Keratinocyte (primary cell): ENCODE measurements at regions not wholly inside any gene's neighbourhood (a gene's known extent, or its start where the extent isn't known, plus 50 kb on each side); places are given as distances from the start of the nearest gene placed in this dataset.

Experiments
- DNase-seq: peaks from one replicate; pipeline ENCODE4 v3.0.0-alpha.2; 2011; ENCODE audit warnings: low read depth, missing footprints, low spot score
- FAIRE-seq: peaks from 2 replicates; lab custom pipeline; 2011; peaks lifted over from hg19 to GRCh38; lab: Jason Lieb, UNC
- H2AFZ ChIP-seq: 2 replicates; pipeline ENCODE4 v1.6.0; 2012; ENCODE audit warnings: low read length, control low read depth, inconsistent platforms; ENCODE audit not compliant: control insufficient read depth
- H3K27ac ChIP-seq: 2 replicates; pipeline ENCODE4 v1.5.1; 2011; ENCODE audit warnings: low read length; ENCODE audit not compliant: control insufficient read depth, insufficient read depth
- H3K27me3 ChIP-seq: 3 replicates; pipeline ENCODE4 v1.6.0; 2011; ENCODE audit warnings: low read length; ENCODE audit not compliant: control insufficient read depth, insufficient read depth; ENCODE audit errors: extremely low read depth
- H3K36me3 ChIP-seq, 2 experiments: 2 replicates in 1 of 2; 3 replicates in 1 of 2; pipeline ENCODE4 v1.5.1; 2011; ENCODE audit warnings: low read length in 2 of 2, mild to moderate bottlenecking in 1 of 2; ENCODE audit not compliant: control insufficient read depth in 2 of 2, insufficient read depth in 2 of 2; ENCODE audit errors: extremely low read depth in 1 of 2
- H3K4me1 ChIP-seq: 3 replicates; pipeline ENCODE4 v1.5.1; 2011; ENCODE audit warnings: low read length; ENCODE audit not compliant: control insufficient read depth, insufficient read depth; ENCODE audit errors: extremely low read depth
- H3K4me2 ChIP-seq: 3 replicates; pipeline ENCODE4 v1.6.0; 2011; ENCODE audit warnings: low read depth, low read length; ENCODE audit not compliant: control insufficient read depth, insufficient read depth; ENCODE audit errors: extremely low read depth
- H3K4me3 ChIP-seq, 3 experiments: fragments of 200-600 bp in 1 of 3; sonication (generic) in 1 of 3; 2 replicates in 2 of 3; 3 replicates in 1 of 3; pipeline ENCODE4 v1.5.1; 2011 to 2016; ENCODE audit warnings: low read length in 3 of 3, mild to moderate bottlenecking in 3 of 3, control low read depth in 2 of 3, inconsistent platforms in 1 of 3, low read depth in 1 of 3, mixed read lengths in 1 of 3, mixed run types in 1 of 3, moderate library complexity in 1 of 3; ENCODE audit not compliant: control insufficient read depth in 2 of 3, insufficient read depth in 2 of 3; ENCODE audit errors: extremely low read depth in 1 of 3
- H3K79me2 ChIP-seq: 2 replicates; pipeline ENCODE4 v1.6.0; 2012; ENCODE audit warnings: low read length; ENCODE audit not compliant: control insufficient read depth, insufficient read depth
- H3K9ac ChIP-seq: 3 replicates; pipeline ENCODE4 v1.6.0; 2011; ENCODE audit warnings: low read length; ENCODE audit not compliant: control insufficient read depth, insufficient read depth; ENCODE audit errors: extremely low read depth
- H3K9me1 ChIP-seq: 3 replicates; pipeline ENCODE4 v1.6.0; 2011; ENCODE audit warnings: low read length; ENCODE audit not compliant: control insufficient read depth, insufficient read depth; ENCODE audit errors: extremely low read depth
- H3K9me3 ChIP-seq: 2 replicates; pipeline ENCODE4 v1.5.1; 2012; ENCODE audit warnings: low read depth, low read length; ENCODE audit not compliant: control insufficient read depth
- H4K20me1 ChIP-seq: 3 replicates; pipeline ENCODE4 v1.6.0; 2011; ENCODE audit warnings: low read length; ENCODE audit not compliant: control insufficient read depth, insufficient read depth; ENCODE audit errors: extremely low read depth
- CTCF ChIP-seq, 3 experiments: IDR thresholded peaks in 1 of 3; conservative IDR thresholded peaks in 1 of 3; optimal IDR thresholded peaks in 1 of 3; 2 replicates in 2 of 3; 3 replicates in 1 of 3; pipeline versions ENCODE3 to v1.5.1; 2011; ENCODE audit warnings: low read length in 3 of 3, mild to moderate bottlenecking in 3 of 3, moderate library complexity in 2 of 3, control low read depth in 1 of 3, inconsistent platforms in 1 of 3; ENCODE audit not compliant: insufficient read depth in 2 of 3; ENCODE audit errors: extremely low read depth in 1 of 3
- EZH2 ChIP-seq: IDR thresholded peaks from one replicate; pipeline ENCODE4 v1.6.1; 2012; ENCODE audit warnings: inconsistent platforms, mild to moderate bottlenecking, low read length, moderate library complexity
- dilution Hi-C: fragments of 300-500 bp; cut with MboI; formaldehyde crosslinking; loops from one replicate; pipeline ENCODE4 v1.7.0; 2020; ENCODE audit warnings: low sequenced_read_pairs; ENCODE audit not compliant: extremely low pct_ligation_motif_present

DNA sequence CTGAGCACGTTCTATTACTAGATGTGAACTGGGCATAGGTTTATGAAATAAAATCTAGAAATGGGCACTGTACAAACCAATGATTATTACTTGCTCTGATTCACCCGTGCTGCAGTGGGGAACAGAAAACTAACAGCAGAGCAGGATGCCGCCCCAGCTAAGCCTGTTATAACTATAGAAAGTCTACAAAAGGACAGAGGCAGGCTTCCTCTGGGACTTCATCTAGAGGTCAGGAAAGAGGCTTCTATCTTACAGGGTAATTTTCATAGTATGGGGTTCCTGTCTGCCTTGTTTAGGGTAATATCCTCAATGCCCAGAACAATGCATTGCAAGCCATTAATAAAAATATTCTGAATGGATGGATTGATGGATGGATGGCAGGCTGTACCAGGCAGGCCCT, 177.0 kb upstream of the TBL1XR1 start:
- Histone ChIP-seq H3K36me3 (no peaks in the 10 kb centered on the region), H3K27me3 (no peaks in the 10 kb centered on the region), H3K9me3 (no peaks in the 10 kb centered on the region), H3K4me1 (peaks cover 14% of the 10 kb centered on the region), H3K9me1 (no peaks in the 10 kb centered on the region), H2AFZ (no peak overlapping the region), H3K4me2 (no peak overlapping the region), H3K79me2 (no peaks in the 10 kb centered on the region), H4K20me1 (no peaks in the 10 kb centered on the region), H3K4me3 (no peak overlapping the region), H3K9ac (no peak overlapping the region), H3K27ac (no peak overlapping the region)
- TF ChIP-seq CTCF (optimal IDR thresholded peaks at IDR 0.05 in 1 of 3, IDR thresholded peaks at IDR 0.05 in 1 of 3, conservative IDR thresholded peaks at IDR 0.05 in 1 of 3; ENCODE audit: extremely low read depth in 1 of 3, insufficient read depth in 2 of 3, low read length in 3 of 3) (no peak), EZH2 (no peak)
- DNase-seq (no peak), FAIRE-seq (no peak)
- dilution Hi-C loops: no loop called here

DNA sequence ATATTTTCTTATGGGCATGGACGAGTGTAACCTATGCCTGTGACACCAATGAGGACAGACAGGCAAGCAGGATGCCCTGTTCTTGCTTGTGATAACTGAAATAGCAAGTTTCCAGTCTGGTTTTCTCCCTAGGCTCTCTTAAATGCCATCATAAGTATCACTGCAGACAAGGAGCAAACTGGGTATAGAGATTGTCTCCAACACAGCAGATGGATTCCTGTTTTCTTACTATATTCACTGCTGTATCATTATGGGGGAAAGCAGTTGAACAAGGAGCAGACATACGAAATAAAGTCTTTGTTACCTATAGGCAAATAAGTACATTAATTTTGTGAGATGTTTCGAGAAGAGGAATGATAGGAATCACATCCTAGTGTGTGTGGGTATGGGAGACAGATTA, 178.0 kb upstream of the TBL1XR1 start:
- DNase-seq (no peak), FAIRE-seq (no peak)
- H3K27me3 ChIP-seq: no peaks in the 10 kb centered on the region
- no peak overlapping the region for H3K9ac ChIP-seq
- H3K4me3 ChIP-seq: no peak overlapping the region
- dilution Hi-C loops: no loop called here
- no peak overlapping the region for H3K4me2 ChIP-seq
- no peaks in the 10 kb centered on the region for H3K79me2 ChIP-seq
- H3K9me1 ChIP-seq: no peaks in the 10 kb centered on the region
- H3K27ac ChIP-seq: no peak overlapping the region
- peaks cover 2% of the 10 kb centered on the region for H3K9me3 ChIP-seq
- peaks cover 14% of the 10 kb centered on the region for H3K4me1 ChIP-seq
- H4K20me1 ChIP-seq: no peaks in the 10 kb centered on the region
- no peak for TF ChIP-seq CTCF (optimal IDR thresholded peaks at IDR 0.05 in 1 of 3, IDR thresholded peaks at IDR 0.05 in 1 of 3, conservative IDR thresholded peaks at IDR 0.05 in 1 of 3; ENCODE audit: extremely low read depth in 1 of 3, insufficient read depth in 2 of 3, low read length in 3 of 3)
- TF ChIP-seq EZH2: no peak
- H3K36me3 ChIP-seq: no peaks in the 10 kb centered on the region
- H2AFZ ChIP-seq: no peak overlapping the region
